H1 (cell line): ENCODE measurements at regions not wholly inside any gene's neighbourhood (a gene's known extent, or its start where the extent isn't known, plus 50 kb on each side); places are given as distances from the start of the nearest gene placed in this dataset.

Source experiments
- CTCF ChIA-PET: fragments of 300-600 bp; sonication (Branson Sonifier 250); formaldehyde crosslinking; loops from one replicate; lab custom pipeline; 2021; ENCODE audit not compliant: partially characterized antibody; lab: Charles Lee
- POLR2A ChIA-PET: fragments of 300-600 bp; sonication (Branson Sonifier 250); formaldehyde crosslinking; loops from one replicate; lab custom pipeline; 2021; ENCODE audit warnings: inconsistent platforms; ENCODE audit not compliant: partially characterized antibody; lab: Charles Lee
- DNase-seq, 2 experiments: peaks; one replicate each; pipeline versions ENCODE4 v3.0.0 to v3.0.0-alpha.2; 2010 to 2022; ENCODE audit warnings: low spot score in 2 of 2, low read depth in 1 of 2, mixed read lengths in 1 of 2
- FAIRE-seq: peaks from 2 replicates; lab custom pipeline; 2011; peaks lifted over from hg19 to GRCh38; lab: Jason Lieb, UNC
- H2AFZ ChIP-seq: 2 replicates; pipeline ENCODE4 v1.8.1; 2012; ENCODE audit warnings: low read length, inconsistent platforms
- H2AK5ac ChIP-seq: 2 replicates; pipeline ENCODE4 v1.6.1; 2013; ENCODE audit warnings: low read depth, low read length
- H2BK120ac ChIP-seq: replicated peaks from 2 replicates; pipeline ENCODE3; 2013; ENCODE audit warnings: low read depth, low read length, inconsistent platforms
- H2BK12ac ChIP-seq: 2 replicates; pipeline ENCODE4 v1.6.1; 2013; ENCODE audit warnings: low read depth, low read length
- H2BK15ac ChIP-seq: 2 replicates; pipeline ENCODE4 v1.6.1; 2013; ENCODE audit warnings: low read length
- H2BK20ac ChIP-seq: 2 replicates; pipeline ENCODE4 v1.6.1; 2013; ENCODE audit warnings: low read length
- H2BK5ac ChIP-seq: 2 replicates; pipeline ENCODE4 v1.6.1; 2013; ENCODE audit warnings: low read depth, low read length
- H3K14ac ChIP-seq: 2 replicates; pipeline ENCODE4 v1.6.1; 2013; ENCODE audit warnings: inconsistent platforms; ENCODE audit not compliant: insufficient read length
- H3K18ac ChIP-seq: 2 replicates; pipeline ENCODE4 v1.6.1; 2013; ENCODE audit warnings: low read length; ENCODE audit errors: extremely low read depth
- H3K23ac ChIP-seq: 2 replicates; pipeline ENCODE4 v1.6.1; 2013; ENCODE audit warnings: inconsistent platforms; ENCODE audit not compliant: insufficient read length
- H3K23me2 ChIP-seq: 2 replicates; pipeline ENCODE4 v1.6.1; 2013; ENCODE audit warnings: low read depth, low read length
- H3K27ac ChIP-seq: 2 replicates; pipeline ENCODE4 v1.6.1; 2011; ENCODE audit warnings: low read depth, low read length, inconsistent platforms
- H3K27me3 ChIP-seq, 4 experiments: replicated peaks in 1 of 4; 1 replicate in 1 of 4; 2 replicates in 3 of 4; pipeline versions ENCODE4 v1.6.1 to v1.8.1; 2011 to 2013; ENCODE audit warnings: low read length in 3 of 4, mild to moderate bottlenecking in 3 of 4, inconsistent platforms in 2 of 4, mixed read lengths in 2 of 4, moderate library complexity in 1 of 4; ENCODE audit not compliant: control insufficient read depth in 3 of 4, insufficient read depth in 3 of 4; ENCODE audit errors: extremely low read depth in 1 of 4
- H3K36me3 ChIP-seq, 4 experiments: 2 replicates each; pipeline versions ENCODE4 v1.6.1 to v1.8.1; 2011 to 2013; ENCODE audit warnings: mild to moderate bottlenecking in 4 of 4, low read length in 3 of 4, moderate library complexity in 2 of 4, control low read depth in 1 of 4, inconsistent platforms in 1 of 4; ENCODE audit not compliant: insufficient read depth in 4 of 4, control insufficient read depth in 2 of 4
- H3K4ac ChIP-seq: replicated peaks from 2 replicates; pipeline ENCODE3; 2013; ENCODE audit warnings: low read length, low read depth, mixed read lengths, inconsistent platforms; ENCODE audit not compliant: insufficient read length
- H3K4me1 ChIP-seq, 4 experiments: replicated peaks in 1 of 4; 1 replicate in 1 of 4; 2 replicates in 3 of 4; pipeline versions ENCODE4 v1.6.1 to v1.8.1; 2011 to 2013; ENCODE audit warnings: low read length in 3 of 4, inconsistent platforms in 2 of 4, mixed read lengths in 1 of 4; ENCODE audit not compliant: insufficient read depth in 4 of 4, control insufficient read depth in 3 of 4
- H3K4me2 ChIP-seq, 2 experiments: 2 replicates each; pipeline versions ENCODE4 v1.6.1 to v1.8.1; 2011 to 2013; ENCODE audit warnings: low read depth in 2 of 2, low read length in 2 of 2, control low read depth in 1 of 2, inconsistent platforms in 1 of 2, mild to moderate bottlenecking in 1 of 2; ENCODE audit not compliant: insufficient read depth in 1 of 2
- H3K4me3 ChIP-seq, 4 experiments: fragments of 200-600, 300-600 bp in 1 of 4; sonication (generic), shearing (Covaris generic), sonication (Bioruptor Twin) in 1 of 4; 2 replicates each; pipeline versions ENCODE4 v1.5.1 to v1.8.1; 2011 to 2016; ENCODE audit warnings: low read length in 4 of 4, low read depth in 3 of 4, control low read depth in 2 of 4, inconsistent platforms in 2 of 4, mild to moderate bottlenecking in 2 of 4, mixed read lengths in 1 of 4, moderate library complexity in 1 of 4; ENCODE audit not compliant: insufficient read depth in 2 of 4; ENCODE audit errors: extremely low read depth in 1 of 4
- H3K56ac ChIP-seq: replicated peaks from 2 replicates; pipeline ENCODE3; 2013; ENCODE audit warnings: low read depth, mild to moderate bottlenecking, mixed read lengths, low read length, inconsistent platforms; ENCODE audit not compliant: insufficient read length
- H3K79me1 ChIP-seq: 2 replicates; pipeline ENCODE4 v1.6.1; 2013; ENCODE audit warnings: low read depth, low read length, control low read depth
- H3K79me2 ChIP-seq, 2 experiments: 2 replicates each; pipeline versions ENCODE4 v1.6.1 to v1.8.1; 2012 to 2013; ENCODE audit warnings: low read length in 2 of 2, mild to moderate bottlenecking in 2 of 2, inconsistent platforms in 1 of 2; ENCODE audit not compliant: insufficient read depth in 2 of 2, control insufficient read depth in 1 of 2
- H3K9ac ChIP-seq, 4 experiments: replicated peaks in 1 of 4; 1 replicate in 1 of 4; 2 replicates in 3 of 4; pipeline versions ENCODE4 v1.6.1 to v1.8.1; 2011 to 2013; ENCODE audit warnings: low read depth in 3 of 4, low read length in 3 of 4, control low read depth in 2 of 4, mild to moderate bottlenecking in 2 of 4, moderate library complexity in 2 of 4, inconsistent platforms in 1 of 4; ENCODE audit errors: extremely low read depth in 1 of 4
- H3K9me3 ChIP-seq, 2 experiments: 2 replicates each; pipeline versions ENCODE4 v1.6.1 to v1.8.1; 2012 to 2013; ENCODE audit warnings: mild to moderate bottlenecking in 2 of 2, moderate library complexity in 2 of 2, control low read depth in 1 of 2, inconsistent platforms in 1 of 2, low read depth in 1 of 2, low read length in 1 of 2, mixed read lengths in 1 of 2; ENCODE audit not compliant: insufficient read depth in 2 of 2
- H4K20me1 ChIP-seq, 2 experiments: replicated peaks in 1 of 2; 2 replicates each; pipeline versions ENCODE3 to v1.8.1; 2011 to 2013; ENCODE audit warnings: inconsistent platforms in 2 of 2, low read length in 2 of 2, mild to moderate bottlenecking in 1 of 2; ENCODE audit not compliant: insufficient read depth in 2 of 2, control insufficient read depth in 1 of 2
- H4K5ac ChIP-seq: 2 replicates; pipeline ENCODE4 v1.6.1; 2013; ENCODE audit warnings: low read length, low read depth, mixed read lengths, inconsistent platforms; ENCODE audit not compliant: insufficient read length
- H4K8ac ChIP-seq: 2 replicates; pipeline ENCODE4 v1.8.0; 2013; ENCODE audit warnings: mild to moderate bottlenecking, moderate library complexity, low read length, inconsistent platforms; ENCODE audit not compliant: insufficient read depth; ENCODE audit errors: extremely low read depth
- H4K91ac ChIP-seq: replicated peaks from 2 replicates; pipeline ENCODE3; 2013; ENCODE audit warnings: low read length, mixed read lengths, inconsistent platforms; ENCODE audit not compliant: insufficient read length
- CTCF ChIP-seq, 3 experiments: IDR thresholded peaks; 1 replicate in 2 of 3; 2 replicates in 1 of 3; pipeline versions ENCODE4 v1.5.1 to v1.6.1; 2011; ENCODE audit warnings: low read length in 3 of 3, mild to moderate bottlenecking in 3 of 3, inconsistent platforms in 2 of 3, low read depth in 1 of 3, moderate library complexity in 1 of 3; ENCODE audit not compliant: insufficient read depth in 1 of 3; ENCODE audit errors: control extremely low read depth in 1 of 3
- E2F6 ChIP-seq: IDR thresholded peaks from 2 replicates; pipeline ENCODE4 v1.6.1; 2012; ENCODE audit warnings: inconsistent platforms
- EZH2 ChIP-seq: fragments of 200-600 bp; sonication (generic); IDR thresholded peaks from 2 replicates; pipeline ENCODE4 v1.7.1; 2012; ENCODE audit warnings: low read depth, mild to moderate bottlenecking, moderate library complexity, low read length, inconsistent platforms; ENCODE audit not compliant: severe bottlenecking
- POLR2A ChIP-seq, 2 experiments: IDR thresholded peaks; 1 replicate in 1 of 2; 2 replicates in 1 of 2; pipeline ENCODE4 v1.6.1; 2011; ENCODE audit warnings: low read depth in 2 of 2, low read length in 2 of 2, mild to moderate bottlenecking in 2 of 2; ENCODE audit errors: control extremely low read depth in 1 of 2
- POLR2AphosphoS5 ChIP-seq: IDR thresholded peaks from 2 replicates; pipeline ENCODE4 v1.6.1; 2011; ENCODE audit warnings: low read depth, low read length
- RBBP5 ChIP-seq: IDR thresholded peaks from 2 replicates; pipeline ENCODE4 v1.7.1; 2012; ENCODE audit warnings: low read depth, mild to moderate bottlenecking, inconsistent platforms, low read length, moderate library complexity, borderline replicate concordance
- WGBS, 2 experiments: shearing (Covaris generic) in 1 of 2; methylation state at CpG; one replicate each; pipeline versions ENCODE4 v1.1.6 to v1.1.7; 2013 to 2015; ENCODE audit warnings: low lambda C conversion rate in 2 of 2, mixed read lengths in 2 of 2, inconsistent platforms in 1 of 2, low coverage in 1 of 2, missing lambda C conversion rate in 1 of 2; ENCODE audit not compliant: insufficient replicate concordance in 2 of 2, insufficient coverage in 1 of 2, insufficient read length in 1 of 2; ENCODE audit errors: extremely low coverage in 1 of 2, missing lambda C conversion rate in 1 of 2; 5-methylcytosine and 5-hydroxymethylcytosine counted together

- TF ChIP-seq POLR2A (IDR thresholded peaks at IDR 0.05; ENCODE audit: control extremely low read depth in 1 of 2, low read depth in 2 of 2, low read length in 2 of 2) = no peak
Observed at GRCh38 chr1:215402147-215402546, 165.0 kb upstream of the KCTD3 start (continued).

- TF ChIP-seq RBBP5 = no peak
- TF ChIP-seq CTCF (IDR thresholded peaks at IDR 0.05; ENCODE audit: control extremely low read depth in 1 of 3, insufficient read depth in 1 of 3, low read depth in 1 of 3, low read length in 3 of 3) = no peak
- TF ChIP-seq EZH2 = no peak
- no peak for TF ChIP-seq E2F6
- TF ChIP-seq POLR2AphosphoS5 = no peak
- DNase-seq = no peak
- Histone ChIP-seq H3K27me3 (no peaks in the 10 kb centered on the region), H3K9me3 (no peaks in the 10 kb centered on the region), H3K23me2 (no peaks in the 10 kb centered on the region), H3K27ac (no peak overlapping the region), H3K4me3 (no peak overlapping the region), H2BK12ac (no peak overlapping the region), H3K14ac (no peak overlapping the region), H3K23ac (no peak overlapping the region), H3K79me1 (no peaks in the 10 kb centered on the region), H3K36me3 (no peaks in the 10 kb centered on the region), H2BK15ac (no peak overlapping the region), H2BK120ac (no peak overlapping the region), H3K9ac (no peak overlapping the region), H4K8ac (no peak overlapping the region), H3K18ac (no peak overlapping the region), H3K56ac (no peak overlapping the region), H4K91ac (no peak overlapping the region), H2BK20ac (no peak overlapping the region), H3K4ac (no peak overlapping the region), H4K5ac (no peak overlapping the region), H2BK5ac (no peak overlapping the region), H2AFZ (no peak overlapping the region), H3K4me1 (no peaks in the 10 kb centered on the region), H3K4me2 (no peak overlapping the region), H3K79me2 (no peaks in the 10 kb centered on the region), H2AK5ac (no peak overlapping the region), H4K20me1 (no peaks in the 10 kb centered on the region)
- ChIA-PET CTCF (no interaction called here), POLR2A (no interaction called here)
- 95% methylated on average over 1 of the region's 1 CpG; no CpG with 5 or more reads in 1 of the 2 experiments for WGBS, 2 experiments
- FAIRE-seq = no peak
Observed at GRCh38 chr1:215405211-215405610, 161.9 kb upstream of the KCTD3 start.
